Tibial artery (tissue), 4 donors: ENCODE measurements at regions not wholly inside any gene's neighbourhood (a gene's known extent, or its start where the extent isn't known, plus 50 kb on each side); places are given as distances from the start of the nearest gene placed in this dataset.

Source experiments
- DNase-seq, 2 donors: peaks; one replicate each; pipeline ENCODE4 v3.0.0-alpha.2; 2019
- H3K27ac ChIP-seq, 2 donors: fragments of 200-600 bp; sonication (generic) in 1 of 2; 1 replicate in 1 of 2; 2 replicates in 1 of 2; pipeline ENCODE4 v1.5.1; 2018 to 2019; ENCODE audit warnings: mild to moderate bottlenecking in 1 of 2
- H3K27me3 ChIP-seq, 2 donors: fragments of 200-600 bp; sonication (generic) in 1 of 2; one replicate each; pipeline versions ENCODE4 v1.5.1 to v1.6.0; 2016 to 2019
- H3K36me3 ChIP-seq, 3 donors: fragments of 200-600 bp; sonication (generic) in 2 of 3; one replicate each; pipeline ENCODE4 v1.5.1; 2016 to 2019; ENCODE audit warnings: mild to moderate bottlenecking in 2 of 3
- H3K4me1 ChIP-seq, 4 donors: fragments of 200-600 bp; sonication (generic) in 2 of 4; 1 replicate in 3 of 4; 2 replicates in 1 of 4; pipeline ENCODE4 v1.5.1; 2016 to 2019
- H3K4me3 ChIP-seq, 2 donors: fragments of 200-600 bp; sonication (generic) in 1 of 2; 1 replicate in 1 of 2; 2 replicates in 1 of 2; pipeline ENCODE4 v1.5.1; 2018 to 2019; ENCODE audit warnings: mild to moderate bottlenecking in 2 of 2
- H3K9me3 ChIP-seq, 3 donors: fragments of 200-600 bp; sonication (generic) in 1 of 3; one replicate each; pipeline ENCODE4 v1.5.1; 2016 to 2019
- CTCF ChIP-seq, 2 experiments: fragments of 200-600 bp in 1 of 2; fragments of 450-650 bp in 1 of 2; IDR thresholded peaks; one replicate each; pipeline ENCODE4 v1.5.1; 2017 to 2019; ENCODE audit warnings: antibody characterized with exemption in 2 of 2, mild to moderate bottlenecking in 1 of 2, moderate library complexity in 1 of 2
- intact Hi-C: fragments of 100-400 bp; cut with DNase I; formaldehyde crosslinking; loops from one replicate; pipeline ENCODE4 v1.15.0; 2023; ENCODE audit warnings: low total_unique reads

GRCh38 chr13:81927347-81927746 is 1586.4 kb upstream of the SPRY2 start:
- Histone ChIP-seq H3K27me3 (no peaks in the 10 kb centered on the region), H3K36me3 (no peaks in the 10 kb centered on the region), H3K27ac (no peak overlapping the region), H3K4me1 (no peaks in the 10 kb centered on the region), H3K4me3 (no peak overlapping the region), H3K9me3 (no peaks in the 10 kb centered on the region)
- no peak for TF ChIP-seq CTCF (IDR thresholded peaks at IDR 0.05)
- intact Hi-C loops = no loop called here
- no peak for DNase-seq

- no peak for DNase-seq
- Histone ChIP-seq H3K36me3 (no peaks in the 10 kb centered on the region), H3K27ac (no peak overlapping the region), H3K4me3 (no peak overlapping the region), H3K27me3 (no peaks in the 10 kb centered on the region), H3K4me1 (no peaks in the 10 kb centered on the region), H3K9me3 (no peaks in the 10 kb centered on the region)
- no peak for TF ChIP-seq CTCF (IDR thresholded peaks at IDR 0.05)
- intact Hi-C loops = no loop called here
Measured at GRCh38 chr13:81917810-81918209, 1576.9 kb upstream of the SPRY2 start.

- no peaks in the 10 kb centered on the region for H3K36me3 ChIP-seq
- H3K9me3 ChIP-seq = no peaks in the 10 kb centered on the region
- no peak for DNase-seq
- intact Hi-C loops = no loop called here
- H3K27ac ChIP-seq = no peak overlapping the region
- H3K4me3 ChIP-seq = no peak overlapping the region
- no peaks in the 10 kb centered on the region for H3K27me3 ChIP-seq
- no peak for TF ChIP-seq CTCF (IDR thresholded peaks at IDR 0.05)
- no peaks in the 10 kb centered on the region for H3K4me1 ChIP-seq
Measured at GRCh38 chr13:81916461-81916860, 1575.5 kb upstream of the SPRY2 start.

- no peak overlapping the region for H3K4me3 ChIP-seq
- DNase-seq = no peak
- H3K36me3 ChIP-seq = no peaks in the 10 kb centered on the region
- TF ChIP-seq CTCF (IDR thresholded peaks at IDR 0.05) = no peak
- no peak overlapping the region for H3K27ac ChIP-seq
- H3K9me3 ChIP-seq = no peaks in the 10 kb centered on the region
- intact Hi-C loops = no loop called here
- H3K4me1 ChIP-seq = no peaks in the 10 kb centered on the region
- H3K27me3 ChIP-seq = no peaks in the 10 kb centered on the region
Measured at GRCh38 chr13:81907787-81908372, 1567.0 kb upstream of the SPRY2 start.

- DNase-seq = no peak
- intact Hi-C loops = no loop called here
- H3K4me3 ChIP-seq = no peak overlapping the region
- no peak overlapping the region for H3K27ac ChIP-seq
- no peaks in the 10 kb centered on the region for H3K27me3 ChIP-seq
- no peaks in the 10 kb centered on the region for H3K4me1 ChIP-seq
- TF ChIP-seq CTCF (IDR thresholded peaks at IDR 0.05) = no peak
- no peaks in the 10 kb centered on the region for H3K36me3 ChIP-seq
- H3K9me3 ChIP-seq = peaks cover 0 to 23% (median 3%) of the 10 kb centered on the region in 3 donors
Measured at GRCh38 chr13:81888855-81889254, 1547.9 kb upstream of the SPRY2 start.
